HG02798 (cell line): ENCODE measurements at regions not wholly inside any gene's neighbourhood (a gene's known extent, or its start where the extent isn't known, plus 50 kb on each side); places are given as distances from the start of the nearest gene placed in this dataset.
"Not testable (repeated sequence)": the region's sequence is repeated elsewhere in the genome, so short reads cannot be mapped to it uniquely, and the experiment has no call there.

Experiments
- ATAC-seq: cut with Tn5 transposase; IDR thresholded peaks from one replicate; pipeline ENCODE4 v1.9.1; 2021; ENCODE audit warnings: mild to moderate bottlenecking; ENCODE audit not compliant: unreplicated experiment, poor library complexity

- no peak for ATAC-seq
Measured at GRCh38 chr4:13678186-13678924, 50.8 kb upstream of the BOD1L1 start.

- ATAC-seq = no peak
Measured at GRCh38 chr4:13681570-13681969, 54.0 kb upstream of the BOD1L1 start.

GRCh38 chr4:13694256-13694655, 66.7 kb upstream of the BOD1L1 start:
- no peak for ATAC-seq

GRCh38 chr4:13698296-13698695, 70.8 kb upstream of the BOD1L1 start:
- ATAC-seq = no peak

GRCh38 chr4:13700021-13700857, 72.7 kb upstream of the BOD1L1 start:
- ATAC-seq = no peak

GRCh38 chr4:13700858-13701140, 73.3 kb upstream of the BOD1L1 start:
- ATAC-seq = not testable (repeated sequence)

GRCh38 chr4:13701937-13702446, 74.5 kb upstream of the BOD1L1 start:
- no peak for ATAC-seq

GRCh38 chr4:13703096-13703495, 75.6 kb upstream of the BOD1L1 start:
- no peak for ATAC-seq

GRCh38 chr4:13704035-13704434, 76.5 kb upstream of the BOD1L1 start:
- ATAC-seq = no peak

- no peak for ATAC-seq
Measured at GRCh38 chr4:13704761-13705160, 77.2 kb upstream of the BOD1L1 start.

GRCh38 chr4:13705521-13706041, 78.1 kb upstream of the BOD1L1 start:
- no peak for ATAC-seq

GRCh38 chr4:13706120-13706519, 78.6 kb upstream of the BOD1L1 start:
- ATAC-seq = no peak

- no peak for ATAC-seq
Measured at GRCh38 chr4:13706716-13707115, 79.2 kb upstream of the BOD1L1 start.

- ATAC-seq = no peak
Measured at GRCh38 chr4:13710246-13710885, 82.8 kb upstream of the BOD1L1 start.

GRCh38 chr4:13711233-13711785, 83.8 kb upstream of the BOD1L1 start:
- no peak for ATAC-seq

GRCh38 chr4:13721894-13722293, 94.4 kb upstream of the BOD1L1 start:
- ATAC-seq = no peak

GRCh38 chr4:13722649-13723048, 95.1 kb upstream of the BOD1L1 start:
- no peak for ATAC-seq

GRCh38 chr4:13728761-13729160, 101.2 kb upstream of the BOD1L1 start:
- no peak for ATAC-seq

GRCh38 chr4:13731019-13731418, 103.5 kb upstream of the BOD1L1 start:
- ATAC-seq = no peak

- no peak for ATAC-seq
Measured at GRCh38 chr4:13733817-13734216, 106.3 kb upstream of the BOD1L1 start.

- ATAC-seq = no peak
Measured at GRCh38 chr4:13750594-13750993, 123.1 kb upstream of the BOD1L1 start.
